ENCODE measurements at regions not wholly inside any gene's neighbourhood (a gene's known extent, or its start where the extent isn't known, plus 50 kb on each side); places are given as distances from the start of the nearest gene placed in this dataset.
A peak's percentile ranks its signal among the peaks of the same experiment; 100 is the strongest.
"Not testable (repeated sequence)": the region's sequence is repeated elsewhere in the genome, so short reads cannot be mapped to it uniquely, and the experiment has no call there.

GRCh38 chr1:8170059-8170835 is 144.1 kb upstream of the ERRFI1 start:
- no peak for DNase-seq (ENCODE audit: low read depth in 2 of 2, low spot score in 1 of 2)

GRCh38 chr1:8169364-8170058 is 143.4 kb upstream of the ERRFI1 start:
- peak in 1 of 2 donors; percentile 28 for DNase-seq (ENCODE audit: low read depth in 2 of 2, low spot score in 1 of 2)

- DNase-seq (ENCODE audit: low read depth in 2 of 2, low spot score in 1 of 2) = no peak
These were observed 141.8 kb upstream of the ERRFI1 start for GRCh38 chr1:8167936-8168335.

- DNase-seq (ENCODE audit: low read depth in 2 of 2, low spot score in 1 of 2) = no peak
These were observed 140.3 kb upstream of the ERRFI1 start for GRCh38 chr1:8166406-8166805.

- DNase-seq (ENCODE audit: low read depth in 2 of 2, low spot score in 1 of 2) = no peak
These were observed 139.7 kb upstream of the ERRFI1 start for GRCh38 chr1:8165595-8166360.

DNA sequence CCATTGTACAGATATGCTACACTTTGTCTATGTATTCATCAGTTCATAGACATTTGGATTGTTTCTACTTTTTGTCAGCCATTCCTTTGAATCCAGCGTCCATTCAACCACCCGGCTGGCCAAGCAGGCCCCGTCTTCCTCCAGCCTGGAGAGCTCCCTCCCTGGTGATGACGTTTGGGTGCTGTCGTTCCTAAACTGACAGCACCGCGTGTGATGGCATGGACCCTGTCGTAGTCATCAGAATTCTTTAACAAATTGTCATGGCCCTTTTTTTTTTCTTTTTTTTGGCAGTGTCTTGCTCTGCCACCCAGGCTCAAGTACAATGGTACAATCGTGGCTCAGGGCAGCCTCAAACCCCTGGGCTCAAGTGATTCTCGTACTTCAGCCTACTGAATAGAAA is 138.6 kb upstream of the ERRFI1 start:
- no peak for DNase-seq (ENCODE audit: low read depth in 2 of 2, low spot score in 1 of 2)

DNA sequence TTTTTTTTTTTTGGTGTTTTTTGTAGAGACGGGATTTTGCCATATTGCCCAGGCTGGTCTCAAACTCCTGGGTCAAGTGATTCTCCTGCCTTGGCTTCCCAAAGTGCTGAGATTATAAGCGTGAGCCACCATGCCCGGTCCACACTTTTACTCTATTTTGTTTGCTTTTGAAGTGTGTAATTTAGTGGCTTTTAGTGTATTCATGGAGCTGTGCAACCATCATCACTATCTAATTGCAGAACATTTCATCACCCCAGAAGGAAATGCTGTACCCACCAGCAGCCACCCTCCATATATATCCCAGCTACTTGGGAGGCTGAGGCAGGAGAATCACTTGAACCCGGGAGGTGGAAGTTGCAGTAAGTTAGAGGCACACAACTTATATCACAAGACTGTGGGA is 136.9 kb upstream of the ERRFI1 start:
- no peak for DNase-seq (ENCODE audit: low read depth in 2 of 2, low spot score in 1 of 2)

- no peak for DNase-seq (ENCODE audit: low read depth in 2 of 2, low spot score in 1 of 2)
These were observed 136.1 kb upstream of the ERRFI1 start for GRCh38 chr1:8162168-8162567.

DNA sequence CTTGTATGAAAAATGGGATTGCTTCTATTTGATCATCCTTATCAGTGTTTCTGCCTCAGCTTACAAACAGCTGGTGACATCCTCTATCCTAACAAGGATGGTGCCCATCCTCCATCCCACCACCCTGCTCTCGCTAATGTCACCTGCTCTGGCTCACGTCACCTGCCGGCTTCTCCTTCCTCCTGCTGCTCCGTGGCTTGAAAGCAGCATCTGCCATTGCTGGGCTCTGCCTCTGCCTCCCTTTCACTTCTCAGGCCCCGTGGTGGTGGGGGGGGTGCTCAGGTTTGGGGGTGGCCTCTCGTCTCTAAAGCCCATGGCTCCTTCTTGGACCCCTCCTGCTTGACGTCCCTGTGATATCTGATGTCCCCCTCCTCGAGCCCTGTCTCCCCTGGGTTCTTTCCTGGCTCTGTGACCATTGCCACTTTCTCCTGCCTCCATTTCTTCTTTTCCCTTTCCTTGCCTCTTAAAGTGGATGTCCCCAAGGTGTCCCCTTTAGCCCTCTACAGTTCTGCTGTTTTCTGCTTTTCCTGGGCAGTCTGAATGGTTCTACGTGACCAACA is 135.5 kb upstream of the ERRFI1 start:
- DNase-seq (ENCODE audit: low read depth in 2 of 2, low spot score in 1 of 2) = no peak

DNA sequence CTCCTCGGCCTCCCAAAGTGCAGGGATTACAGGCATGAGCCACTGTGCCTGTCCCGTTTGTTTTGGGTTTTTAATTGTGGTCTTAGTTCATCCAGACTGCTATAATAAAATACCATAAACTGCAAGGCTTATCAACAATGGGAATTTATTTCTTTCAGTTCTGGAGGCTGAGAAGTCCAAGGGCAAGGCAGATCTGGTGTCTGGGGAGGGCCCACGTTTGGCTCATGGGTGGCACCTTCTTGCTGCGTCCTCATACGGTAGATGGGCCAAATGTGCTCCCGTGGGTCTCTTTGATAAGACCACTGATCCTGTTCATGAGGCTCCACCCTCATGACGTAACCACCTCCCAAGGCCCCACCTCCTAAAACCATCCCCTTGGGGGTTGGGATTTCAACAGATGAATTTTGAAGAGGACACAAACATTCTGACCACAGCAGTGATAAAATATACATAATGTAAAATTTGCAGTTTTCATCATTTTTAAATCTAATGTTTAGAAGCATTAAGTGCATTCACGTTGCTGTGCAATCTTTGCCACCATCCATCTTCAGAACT is 133.4 kb upstream of the ERRFI1 start:
- DNase-seq (ENCODE audit: low read depth in 2 of 2, low spot score in 1 of 2) = no peak

DNA sequence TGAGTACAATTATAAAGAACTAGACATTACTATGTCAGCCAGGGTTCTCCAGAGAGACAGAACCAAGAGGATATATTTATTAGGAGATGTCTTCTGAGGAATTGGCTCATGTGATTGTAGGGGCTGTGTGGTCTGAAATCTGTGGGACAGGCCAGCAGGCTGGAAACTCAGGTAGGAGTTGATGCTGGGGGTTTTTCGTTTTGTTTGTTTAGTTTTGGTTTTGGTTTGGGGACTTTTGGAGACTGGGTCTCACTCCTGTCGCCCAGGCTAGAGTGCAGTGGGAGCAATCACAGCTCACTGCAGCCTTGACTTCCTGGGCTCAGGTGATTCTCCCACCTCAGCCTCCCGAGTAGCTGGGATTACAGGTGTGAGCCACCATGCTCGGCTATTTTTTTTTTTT is 132.9 kb upstream of the ERRFI1 start:
- no peak for DNase-seq (ENCODE audit: low read depth in 2 of 2, low spot score in 1 of 2)

GRCh38 chr1:8157765-8158164 is 131.7 kb upstream of the ERRFI1 start:
- no peak for DNase-seq (ENCODE audit: low read depth in 2 of 2, low spot score in 1 of 2)

- DNase-seq (ENCODE audit: low read depth in 2 of 2, low spot score in 1 of 2) = no peak
These were observed 129.5 kb upstream of the ERRFI1 start for GRCh38 chr1:8155528-8156186.

DNA sequence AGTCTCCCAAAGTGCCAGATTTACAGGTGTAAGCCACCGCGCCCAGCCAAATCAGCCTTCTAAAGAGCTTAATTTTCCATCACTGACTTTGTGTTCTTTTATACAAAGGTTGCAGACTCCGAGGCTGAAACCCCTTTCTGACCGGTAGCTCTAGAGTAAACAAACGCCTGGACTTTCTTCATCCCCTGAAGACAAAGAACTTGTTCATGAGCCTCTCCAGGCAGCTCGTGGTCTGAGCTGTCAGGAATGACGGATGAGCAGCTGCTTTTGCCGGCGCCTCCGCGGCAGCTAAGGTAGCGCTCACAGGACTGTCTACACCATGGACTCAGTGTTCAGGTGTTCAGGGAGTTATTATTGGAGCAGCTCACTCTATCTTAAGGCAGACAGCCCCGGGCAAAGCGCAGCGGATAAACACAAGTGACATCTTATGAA is 128.5 kb upstream of the ERRFI1 start:
- no peak for DNase-seq (ENCODE audit: low read depth in 2 of 2, low spot score in 1 of 2)

GRCh38 chr1:8153961-8154360 is 127.9 kb upstream of the ERRFI1 start:
- no peak for DNase-seq (ENCODE audit: low read depth in 2 of 2, low spot score in 1 of 2)

- DNase-seq (ENCODE audit: low read depth in 2 of 2, low spot score in 1 of 2) = peak in 1 of 2 donors; percentile 5
These were observed 126.9 kb upstream of the ERRFI1 start for GRCh38 chr1:8152731-8153702.

DNA sequence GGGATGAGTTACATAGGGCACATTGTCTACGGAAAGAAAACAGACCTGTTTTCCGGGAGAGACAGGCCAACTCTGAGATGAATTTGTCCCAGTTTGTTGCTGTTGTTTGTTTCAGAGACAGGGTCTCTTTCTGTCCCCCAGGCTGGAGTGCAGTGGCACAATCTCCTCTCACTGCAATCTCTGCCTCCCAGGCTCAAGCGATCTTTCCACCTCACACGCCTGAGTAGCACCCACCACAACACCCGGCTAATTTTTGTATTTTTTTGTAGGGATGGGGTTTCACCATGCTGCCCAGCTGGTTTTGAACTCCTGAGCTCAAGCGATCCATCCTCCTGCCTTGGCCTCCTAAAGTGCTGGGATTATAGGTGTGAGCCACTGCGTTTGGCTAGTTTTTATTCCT is 125.5 kb upstream of the ERRFI1 start:
- DNase-seq (ENCODE audit: low read depth in 2 of 2, low spot score in 1 of 2) = no peak

- not testable (repeated sequence) for DNase-seq (ENCODE audit: low read depth in 2 of 2, low spot score in 1 of 2)
These were observed 123.6 kb upstream of the ERRFI1 start for GRCh38 chr1:8149756-8150155.

DNA sequence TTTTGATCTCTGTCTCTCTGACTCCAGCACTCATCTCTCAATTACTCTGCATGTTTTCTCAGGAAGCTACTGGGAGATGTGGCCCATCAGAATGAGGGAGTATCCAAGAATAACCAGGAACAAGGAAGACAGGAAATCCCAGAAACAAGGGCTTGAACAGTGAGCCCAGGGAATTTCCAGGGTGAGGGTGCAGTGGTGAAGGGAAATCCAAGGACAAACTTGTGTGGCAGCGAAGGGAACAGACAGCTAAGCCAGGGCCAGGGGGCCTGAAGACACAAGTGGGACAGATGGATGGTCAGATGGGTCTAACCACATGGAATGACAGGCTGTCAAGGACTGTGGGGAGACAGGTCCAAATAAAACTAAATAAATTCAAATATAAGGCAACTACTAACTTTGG is 121.8 kb upstream of the ERRFI1 start:
- DNase-seq (ENCODE audit: low read depth in 2 of 2, low spot score in 1 of 2) = no peak

Data from stimulated activated CD8-positive, alpha-beta memory T cell treated with anti-CD3 and anti-CD28 coated beads, Interleukin-4, amount 100 ng/mL, for 4 hours (primary cell).